ENCODE measurements at regions not wholly inside any gene's neighbourhood (a gene's known extent, or its start where the extent isn't known, plus 50 kb on each side); places are given as distances from the start of the nearest gene placed in this dataset.

- no peaks in the 10 kb centered on the region for H3K36me3 ChIP-seq
- TF ChIP-seq CTCF (IDR thresholded peaks at IDR 0.05) = no peak
- H3K4me3 ChIP-seq (ENCODE audit: low read depth in 1 of 2, low read length in 1 of 2) = no peak overlapping the region
- no peaks in the 10 kb centered on the region for H3K4me1 ChIP-seq (ENCODE audit: control insufficient read depth in 1 of 2, insufficient read depth in 1 of 2, low read depth in 1 of 2, low read length in 1 of 2)
- no peaks in the 10 kb centered on the region for H3K9me3 ChIP-seq
- peaks cover 4% of the 10 kb centered on the region for H3K27me3 ChIP-seq
- no peak overlapping the region for H3K27ac ChIP-seq
Measured at GRCh38 chr13:40063278-40063698, 407.8 kb downstream of the COG6 start.

GRCh38 chr13:40063703-40064102 lies 408.2 kb downstream of the COG6 start:
- no peaks in the 10 kb centered on the region for H3K9me3 ChIP-seq
- TF ChIP-seq CTCF (IDR thresholded peaks at IDR 0.05) = no peak
- H3K27ac ChIP-seq = no peak overlapping the region
- peaks cover 4% of the 10 kb centered on the region for H3K27me3 ChIP-seq
- no peak overlapping the region for H3K4me3 ChIP-seq (ENCODE audit: low read depth in 1 of 2, low read length in 1 of 2)
- no peaks in the 10 kb centered on the region for H3K4me1 ChIP-seq (ENCODE audit: control insufficient read depth in 1 of 2, insufficient read depth in 1 of 2, low read depth in 1 of 2, low read length in 1 of 2)
- no peaks in the 10 kb centered on the region for H3K36me3 ChIP-seq

GRCh38 chr13:40064154-40065097 lies 409.0 kb downstream of the COG6 start:
- Histone ChIP-seq H3K4me1 (ENCODE audit: control insufficient read depth in 1 of 2, insufficient read depth in 1 of 2, low read depth in 1 of 2, low read length in 1 of 2) (no peaks in the 10 kb centered on the region), H3K9me3 (no peaks in the 10 kb centered on the region), H3K4me3 (ENCODE audit: low read depth in 1 of 2, low read length in 1 of 2) (no peak overlapping the region), H3K36me3 (no peaks in the 10 kb centered on the region), H3K27ac (no peak overlapping the region), H3K27me3 (peaks cover 4% of the 10 kb centered on the region)
- no peak for TF ChIP-seq CTCF (IDR thresholded peaks at IDR 0.05)

- Histone ChIP-seq H3K4me3 (ENCODE audit: low read depth in 1 of 2, low read length in 1 of 2) (no peak overlapping the region), H3K36me3 (no peaks in the 10 kb centered on the region), H3K9me3 (no peaks in the 10 kb centered on the region), H3K4me1 (ENCODE audit: control insufficient read depth in 1 of 2, insufficient read depth in 1 of 2, low read depth in 1 of 2, low read length in 1 of 2) (no peaks in the 10 kb centered on the region), H3K27ac (no peak overlapping the region), H3K27me3 (no peaks in the 10 kb centered on the region)
- peak; percentile 41 for TF ChIP-seq CTCF (IDR thresholded peaks at IDR 0.05)
Measured at GRCh38 chr13:40069173-40070044, 413.9 kb downstream of the COG6 start.

GRCh38 chr13:40070357-40070756 lies 414.9 kb downstream of the COG6 start:
- Histone ChIP-seq H3K9me3 (no peaks in the 10 kb centered on the region), H3K4me3 (ENCODE audit: low read depth in 1 of 2, low read length in 1 of 2) (no peak overlapping the region), H3K27ac (no peak overlapping the region), H3K27me3 (no peaks in the 10 kb centered on the region), H3K4me1 (ENCODE audit: control insufficient read depth in 1 of 2, insufficient read depth in 1 of 2, low read depth in 1 of 2, low read length in 1 of 2) (no peaks in the 10 kb centered on the region), H3K36me3 (no peaks in the 10 kb centered on the region)
- no peak for TF ChIP-seq CTCF (IDR thresholded peaks at IDR 0.05)
